ENCODE measurements at regions not wholly inside any gene's neighbourhood (a gene's known extent, or its start where the extent isn't known, plus 50 kb on each side); places are given as distances from the start of the nearest gene placed in this dataset.
A peak's percentile ranks its signal among the peaks of the same experiment; 100 is the strongest.
"Not testable (repeated sequence)": the region's sequence is repeated elsewhere in the genome, so short reads cannot be mapped to it uniquely, and the experiment has no call there.

GRCh38 chr3:64390893-64391292, 165.6 kb upstream of the PRICKLE2 start:
- no peak for DNase-seq (ENCODE audit: low read depth, low spot score)

DNA sequence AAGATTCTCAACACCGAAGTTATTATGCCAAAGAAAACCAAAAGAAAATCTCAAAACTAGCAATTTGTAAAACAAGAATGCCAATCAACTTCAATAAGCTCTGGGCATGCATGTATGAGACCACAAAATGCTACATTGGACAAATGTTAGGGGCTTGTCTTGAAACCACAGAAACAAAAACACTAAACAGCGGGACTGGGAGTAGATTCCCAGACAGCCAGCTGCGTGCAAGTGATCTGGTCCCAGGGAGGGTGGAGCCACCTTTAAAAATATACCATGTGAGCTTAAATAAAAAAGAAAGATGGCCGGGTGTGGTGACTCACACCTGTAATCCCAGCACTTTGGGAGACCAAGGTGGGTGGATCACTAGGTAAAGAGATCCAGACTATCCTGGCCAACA, 163.6 kb upstream of the PRICKLE2 start:
- DNase-seq (ENCODE audit: low read depth, low spot score), result no peak

GRCh38 chr3:64387688-64388087, 162.4 kb upstream of the PRICKLE2 start:
- DNase-seq (ENCODE audit: low read depth, low spot score), result no peak

- peak; percentile 25 for DNase-seq (ENCODE audit: low read depth, low spot score)
Observed at GRCh38 chr3:64385277-64385676, 160.0 kb upstream of the PRICKLE2 start.

DNA sequence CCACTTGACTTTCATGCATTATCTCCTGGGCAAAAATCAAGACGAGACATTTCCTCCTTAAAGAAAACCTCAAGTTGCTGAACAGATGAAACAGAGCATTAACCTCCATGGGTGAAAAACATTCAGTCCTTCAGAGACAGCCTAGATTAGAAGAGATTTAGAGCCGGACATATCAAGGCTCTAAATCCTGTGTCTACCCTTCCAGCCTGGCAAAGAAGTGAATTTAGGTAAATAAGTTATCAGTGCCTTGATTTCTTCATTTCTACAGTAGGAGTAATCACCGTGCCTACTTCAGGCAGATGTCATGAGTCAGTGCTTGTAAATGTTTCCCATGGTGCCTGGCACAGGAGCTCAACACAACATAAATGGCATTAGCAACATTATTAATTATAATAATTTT, 159.3 kb upstream of the PRICKLE2 start:
- DNase-seq (ENCODE audit: low read depth, low spot score), result no peak

DNA sequence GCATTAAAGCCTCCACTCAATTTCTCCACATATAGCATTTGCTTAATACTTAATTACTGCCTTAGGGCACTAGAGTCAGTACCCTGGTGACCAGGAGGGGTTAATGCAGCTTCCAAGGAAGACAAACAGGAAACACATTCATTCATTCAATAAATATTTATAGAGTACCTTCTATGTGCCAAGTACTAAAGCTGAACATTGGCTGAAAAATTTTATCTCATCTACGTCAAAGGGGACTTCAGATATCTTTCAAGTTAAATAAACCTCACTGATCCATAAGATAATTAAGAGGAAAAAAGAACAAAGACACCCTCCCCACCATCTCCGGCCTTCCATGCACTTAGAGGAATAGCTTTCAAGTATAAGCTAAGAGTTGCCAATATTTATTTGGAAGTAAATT, 156.9 kb upstream of the PRICKLE2 start:
- no peak for DNase-seq (ENCODE audit: low read depth, low spot score)

GRCh38 chr3:64381367-64381766, 156.1 kb upstream of the PRICKLE2 start:
- DNase-seq (ENCODE audit: low read depth, low spot score), result no peak

GRCh38 chr3:64380546-64380945, 155.3 kb upstream of the PRICKLE2 start:
- DNase-seq (ENCODE audit: low read depth, low spot score), result no peak

GRCh38 chr3:64379221-64379620, 154.0 kb upstream of the PRICKLE2 start:
- DNase-seq (ENCODE audit: low read depth, low spot score), result no peak

- no peak for DNase-seq (ENCODE audit: low read depth, low spot score)
Observed at GRCh38 chr3:64377942-64378341, 152.7 kb upstream of the PRICKLE2 start.

DNA sequence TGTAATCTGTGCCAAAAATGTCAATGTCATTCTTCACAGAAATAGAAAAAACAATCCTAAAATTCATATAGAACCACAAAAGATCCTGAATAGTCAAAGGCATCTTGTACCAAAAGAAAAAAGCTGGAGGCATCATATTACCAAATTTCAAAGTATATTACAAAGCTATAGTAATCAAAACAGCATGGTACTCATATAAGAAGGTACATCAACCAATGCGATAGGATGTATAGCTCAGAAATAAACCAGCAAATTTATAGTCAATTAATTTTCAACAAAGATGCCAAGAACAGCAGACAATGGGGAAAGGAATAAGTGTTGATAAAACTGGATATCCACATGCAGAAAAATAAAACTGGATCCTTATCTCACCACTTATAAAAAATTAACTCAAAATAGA, 150.5 kb upstream of the PRICKLE2 start:
- no peak for DNase-seq (ENCODE audit: low read depth, low spot score)

- no peak for DNase-seq (ENCODE audit: low read depth, low spot score)
Observed at GRCh38 chr3:64369390-64369789, 144.1 kb upstream of the PRICKLE2 start.

DNA sequence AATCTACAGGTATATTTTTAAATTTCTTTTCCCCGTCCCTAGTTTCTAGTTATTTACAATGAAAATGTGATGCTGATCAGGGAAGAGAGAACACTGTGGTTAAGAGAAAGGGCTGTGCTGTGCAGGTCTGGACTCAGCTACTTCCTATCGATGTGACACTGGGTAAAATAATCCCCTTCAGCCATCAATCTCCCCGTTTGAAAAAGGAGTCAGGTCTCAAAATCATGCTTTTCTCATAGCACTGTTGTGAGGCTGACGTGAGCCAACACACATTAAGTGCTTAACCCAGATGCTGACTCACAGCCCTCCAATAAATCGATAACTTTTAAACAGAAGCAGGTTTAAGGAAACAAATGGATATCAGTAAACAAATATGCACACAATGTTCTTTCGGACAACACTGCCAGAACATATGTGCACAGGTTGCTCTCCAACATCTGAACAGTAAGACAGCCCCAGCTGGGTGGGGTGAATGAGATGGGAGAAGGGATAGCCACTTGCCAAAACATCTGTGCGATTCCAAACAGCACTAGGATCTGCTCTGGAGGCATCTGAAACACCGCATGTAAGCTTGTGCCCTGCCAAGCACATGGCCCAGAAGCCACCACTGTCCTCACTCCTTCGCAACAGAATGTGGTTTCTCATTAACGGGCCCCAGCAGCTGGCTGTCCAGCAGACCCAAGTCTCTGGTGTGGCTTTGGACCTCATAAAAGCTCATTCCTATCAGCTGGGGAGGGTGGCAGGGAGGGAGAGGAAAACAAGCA, 143.2 kb upstream of the PRICKLE2 start:
- no peak for DNase-seq (ENCODE audit: low read depth, low spot score)

DNA sequence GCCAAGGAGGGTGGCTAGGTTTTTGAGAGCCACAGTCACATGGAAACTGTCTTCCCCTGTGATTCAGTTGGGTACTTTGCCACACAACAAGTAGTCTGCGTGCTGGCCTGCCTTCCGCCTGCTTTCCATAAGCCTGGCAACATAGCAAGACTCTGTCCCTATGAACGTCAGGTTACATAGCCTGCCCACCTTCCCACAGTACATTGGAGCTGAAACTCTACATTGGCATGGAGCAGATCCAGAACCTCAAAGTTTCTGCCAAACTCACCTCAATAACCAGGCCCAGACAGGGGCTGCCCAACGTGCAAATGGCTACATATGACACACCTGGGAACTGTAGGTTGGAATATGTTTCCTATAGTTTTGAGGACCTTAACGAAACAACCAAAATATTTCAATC, 140.6 kb upstream of the PRICKLE2 start:
- no peak for DNase-seq (ENCODE audit: low read depth, low spot score)

GRCh38 chr3:64363842-64364241, 138.6 kb upstream of the PRICKLE2 start:
- DNase-seq (ENCODE audit: low read depth, low spot score), result no peak

GRCh38 chr3:64361962-64362735, 136.9 kb upstream of the PRICKLE2 start:
- DNase-seq (ENCODE audit: low read depth, low spot score), result no peak

DNA sequence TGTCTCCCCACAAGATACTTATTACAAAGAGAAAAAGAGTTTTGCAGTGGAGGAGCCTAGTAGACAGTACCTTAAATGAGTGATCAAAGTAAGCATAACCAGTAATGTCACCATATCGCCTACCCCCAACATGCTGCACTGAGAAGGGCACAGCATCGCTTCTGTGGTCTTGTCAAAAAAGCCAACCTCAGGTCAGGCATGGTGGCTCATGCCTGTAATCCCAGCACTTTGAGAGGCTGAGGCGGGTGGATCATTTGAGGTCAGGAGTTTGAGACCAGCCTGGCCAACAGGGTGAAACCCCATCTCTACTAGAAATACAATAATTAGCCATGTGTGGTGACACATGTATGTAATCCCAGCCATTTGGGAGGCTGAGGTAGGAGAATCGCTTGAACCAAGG, 135.8 kb upstream of the PRICKLE2 start:
- DNase-seq (ENCODE audit: low read depth, low spot score), result not testable (repeated sequence)

GRCh38 chr3:64360280-64360679, 135.0 kb upstream of the PRICKLE2 start:
- no peak for DNase-seq (ENCODE audit: low read depth, low spot score)

DNA sequence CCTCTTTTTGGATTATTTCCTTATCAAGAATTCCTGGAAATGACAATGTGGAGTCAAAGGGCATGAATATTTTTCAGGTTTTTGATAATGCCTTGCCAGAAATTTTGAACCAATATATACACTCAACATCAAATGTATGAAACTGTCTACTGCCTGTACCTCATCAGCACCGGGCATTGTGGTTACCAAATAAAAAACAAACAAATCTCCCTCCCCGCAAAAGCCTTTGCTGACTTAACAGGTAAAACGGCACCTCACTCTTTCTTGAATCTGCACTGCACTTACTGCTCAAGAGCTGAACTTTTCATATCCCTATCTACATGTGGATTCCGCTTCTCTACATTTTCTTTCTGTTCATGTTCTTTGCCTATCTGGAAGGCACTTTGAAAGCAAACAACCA, 134.5 kb upstream of the PRICKLE2 start:
- DNase-seq (ENCODE audit: low read depth, low spot score), result no peak

GRCh38 chr3:64358853-64359252, 133.6 kb upstream of the PRICKLE2 start:
- DNase-seq (ENCODE audit: low read depth, low spot score), result no peak

DNA sequence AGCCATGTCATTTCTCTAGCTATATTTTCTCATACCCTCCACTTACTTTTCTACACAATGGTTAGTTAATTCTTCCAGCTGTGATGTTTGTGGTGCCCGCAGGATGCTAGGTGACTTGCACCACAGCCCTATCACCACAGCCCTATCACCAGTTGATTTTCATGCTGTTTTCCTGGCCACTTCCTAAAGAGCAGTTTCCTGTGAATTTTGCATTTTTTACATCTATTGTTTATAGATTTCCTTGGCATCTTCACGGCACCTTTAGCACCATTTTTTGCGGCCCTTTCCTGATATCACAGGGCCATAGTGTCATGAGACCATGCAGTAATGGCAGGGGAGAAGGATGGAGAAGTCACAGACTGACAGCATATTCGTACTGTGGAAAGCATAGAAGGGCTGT, 132.9 kb upstream of the PRICKLE2 start:
- DNase-seq (ENCODE audit: low read depth, low spot score), result no peak

GRCh38 chr3:64357481-64357880, 132.2 kb upstream of the PRICKLE2 start:
- DNase-seq (ENCODE audit: low read depth, low spot score), result no peak

GRCh38 chr3:64355401-64355807, 130.1 kb upstream of the PRICKLE2 start:
- peak; percentile 33 for DNase-seq (ENCODE audit: low read depth, low spot score)

Measured in ELF-1 (cell line).